Endothelial cell of umbilical vein (primary cell): ENCODE measurements at regions not wholly inside any gene's neighbourhood (a gene's known extent, or its start where the extent isn't known, plus 50 kb on each side); places are given as distances from the start of the nearest gene placed in this dataset.

ENCODE experiments used
- EZH2 ChIP-seq: IDR thresholded peaks from 2 replicates; pipeline ENCODE4 v1.6.1; 2012; ENCODE audit warnings: borderline replicate concordance, low read depth, mild to moderate bottlenecking, moderate library complexity, low read length, inconsistent platforms; ENCODE audit not compliant: severe bottlenecking
- POLR2A ChIP-seq: IDR thresholded peaks from 2 replicates; pipeline ENCODE4 v1.6.1; 2012; ENCODE audit warnings: low read depth, mild to moderate bottlenecking, control low read depth, low read length
- POLR2AphosphoS5 ChIP-seq: IDR thresholded peaks from 2 replicates; pipeline ENCODE4 v1.6.1; 2012; ENCODE audit warnings: low read depth, mild to moderate bottlenecking, control low read depth, low read length, moderate library complexity; ENCODE audit not compliant: insufficient read depth

GRCh38 chr12:30824311-30824710 is 69.6 kb upstream of the CAPRIN2 start:
- TF ChIP-seq POLR2A (no peak), POLR2AphosphoS5 (no peak), EZH2 (no peak)
